ENCODE measurements at regions not wholly inside any gene's neighbourhood (a gene's known extent, or its start where the extent isn't known, plus 50 kb on each side); places are given as distances from the start of the nearest gene placed in this dataset.
A peak's percentile ranks its signal among the peaks of the same experiment; 100 is the strongest.

GRCh38 chr10:46226900-46227558 is 59.8 kb upstream of the ANTXRL start:
- no peak for TF ChIP-seq CTCF (IDR thresholded peaks at IDR 0.05; ENCODE audit: insufficient read depth, low read depth, low read length, missing control alignments)
- H3K4me3 ChIP-seq (ENCODE audit: low read depth, low read length), result no peak overlapping the region
- no peak for DNase-seq (ENCODE audit: low read depth)

DNA sequence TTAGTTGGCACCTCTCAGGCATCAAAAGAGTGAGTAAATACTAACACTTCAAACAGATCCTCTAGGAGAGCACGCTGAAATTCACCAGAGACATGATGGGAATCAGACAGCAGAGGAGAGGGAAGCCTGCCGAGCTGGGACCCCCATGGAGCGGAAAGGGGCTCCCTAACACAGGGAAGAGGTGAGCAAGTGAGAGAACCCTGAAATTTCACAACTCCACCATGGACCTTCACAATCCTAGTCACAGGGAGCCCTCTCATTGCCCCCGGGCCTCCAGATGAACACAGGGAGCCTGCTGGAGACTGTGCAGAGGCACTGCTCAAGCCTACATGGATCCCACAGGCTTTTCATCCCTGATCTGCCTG is 59.2 kb upstream of the ANTXRL start:
- DNase-seq (ENCODE audit: low read depth), result no peak
- no peak overlapping the region for H3K4me3 ChIP-seq (ENCODE audit: low read depth, low read length)
- no peak for TF ChIP-seq CTCF (IDR thresholded peaks at IDR 0.05; ENCODE audit: insufficient read depth, low read depth, low read length, missing control alignments)

DNA sequence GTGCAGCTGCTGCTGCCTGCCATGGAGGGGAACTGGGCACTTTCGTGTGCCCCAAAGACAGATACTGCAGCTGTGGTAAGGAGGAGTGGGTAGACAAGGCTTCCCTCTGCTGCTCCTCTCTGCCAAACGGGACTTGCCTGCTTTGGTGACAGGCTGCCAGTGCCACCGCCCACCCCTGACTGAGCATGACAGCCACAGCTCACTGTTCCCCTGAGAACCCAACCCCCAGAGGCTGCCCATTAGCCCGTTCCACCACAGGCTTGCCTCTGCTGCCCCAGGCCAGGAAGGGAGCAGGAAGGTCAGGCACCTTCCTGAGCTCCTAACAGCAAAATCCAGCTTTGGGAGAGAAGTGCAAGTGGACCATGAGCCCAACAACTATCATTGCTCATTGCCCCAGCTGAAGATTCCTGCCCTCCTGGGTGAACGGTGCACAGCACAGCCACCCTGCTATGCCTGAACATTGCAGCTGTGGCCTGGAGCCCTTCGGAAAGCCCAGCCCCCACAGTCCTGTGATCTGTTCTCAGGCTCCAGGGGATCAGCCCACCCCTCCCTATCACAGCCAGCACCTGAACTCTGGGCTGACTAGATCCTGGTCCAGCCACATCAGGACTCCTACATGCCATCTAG is 58.7 kb upstream of the ANTXRL start:
- no peak for DNase-seq (ENCODE audit: low read depth)
- no peak for TF ChIP-seq CTCF (IDR thresholded peaks at IDR 0.05; ENCODE audit: insufficient read depth, low read depth, low read length, missing control alignments)
- no peak overlapping the region for H3K4me3 ChIP-seq (ENCODE audit: low read depth, low read length)

GRCh38 chr10:46228563-46229071 is 58.2 kb upstream of the ANTXRL start:
- peak; percentile 90 for TF ChIP-seq CTCF (IDR thresholded peaks at IDR 0.05; ENCODE audit: insufficient read depth, low read depth, low read length, missing control alignments)
- peak; percentile 62 for DNase-seq (ENCODE audit: low read depth)

GRCh38 chr10:46229144-46229563 is 57.6 kb upstream of the ANTXRL start:
- peak; percentile 69 for TF ChIP-seq CTCF (IDR thresholded peaks at IDR 0.05; ENCODE audit: insufficient read depth, low read depth, low read length, missing control alignments)
- no peak overlapping the region for H3K4me3 ChIP-seq (ENCODE audit: low read depth, low read length)
- peak; percentile 9 for DNase-seq (ENCODE audit: low read depth)

More at GRCh38 chr10:46228563-46229071, 58.2 kb upstream of the ANTXRL start:
- no peak overlapping the region for H3K4me3 ChIP-seq (ENCODE audit: low read depth, low read length)

- H3K4me3 ChIP-seq (ENCODE audit: low read depth, low read length), result no peak overlapping the region
- no peak for TF ChIP-seq CTCF (IDR thresholded peaks at IDR 0.05; ENCODE audit: insufficient read depth, low read depth, low read length, missing control alignments)
- no peak for DNase-seq (ENCODE audit: low read depth)
These were observed 56.2 kb upstream of the ANTXRL start for GRCh38 chr10:46230615-46231014.

All from GM12865 (cell line).